Smooth muscle cell (in vitro differentiated cells): ENCODE measurements at regions not wholly inside any gene's neighbourhood (a gene's known extent, or its start where the extent isn't known, plus 50 kb on each side); places are given as distances from the start of the nearest gene placed in this dataset.

Source experiments
- DNase-seq: peaks from one replicate; lab custom pipeline; 2025; ENCODE audit not compliant: unreplicated experiment; lab: John Stamatoyannopoulos, UW
- H2AFZ ChIP-seq: fragments of 200-600 bp; sonication (generic); 2 replicates; pipeline ENCODE4 v1.6.0; 2016; ENCODE audit warnings: antibody characterized with exemption, low read depth, mild to moderate bottlenecking
- H3F3A ChIP-seq: fragments of 200-600 bp; sonication (generic); 2 replicates; pipeline ENCODE4 v1.6.0; 2017; ENCODE audit warnings: antibody characterized with exemption, low read depth
- H3K27ac ChIP-seq: fragments of 200-600 bp; sonication (generic); 2 replicates; pipeline ENCODE4 v1.5.1; 2016; ENCODE audit warnings: low read depth, mild to moderate bottlenecking
- H3K27me3 ChIP-seq: fragments of 200-600 bp; sonication (generic); 2 replicates; pipeline ENCODE4 v1.6.1; 2016; ENCODE audit warnings: low read depth, mild to moderate bottlenecking
- H3K36me3 ChIP-seq: fragments of 200-600 bp; sonication (generic); 2 replicates; pipeline ENCODE4 v1.5.1; 2016; ENCODE audit warnings: low read depth
- H3K4me1 ChIP-seq: fragments of 200-600 bp; sonication (generic); 2 replicates; pipeline ENCODE4 v1.5.1; 2016; ENCODE audit warnings: low read depth
- H3K4me2 ChIP-seq: fragments of 200-600 bp; sonication (generic); 2 replicates; pipeline ENCODE4 v1.6.0; 2016; ENCODE audit warnings: mild to moderate bottlenecking
- H3K4me3 ChIP-seq: fragments of 200-600 bp; sonication (generic); 2 replicates; pipeline ENCODE4 v1.5.1; 2016; ENCODE audit warnings: mild to moderate bottlenecking
- H3K79me2 ChIP-seq: fragments of 200-600 bp; sonication (generic); 2 replicates; pipeline ENCODE4 v1.6.0; 2016; ENCODE audit warnings: low read depth, mild to moderate bottlenecking
- H3K9ac ChIP-seq: fragments of 200-600 bp; sonication (generic); 2 replicates; pipeline ENCODE4 v1.6.0; 2016; ENCODE audit warnings: low read depth
- H3K9me3 ChIP-seq: fragments of 200-600 bp; sonication (generic); replicated peaks from 2 replicates; pipeline ENCODE4 v1.5.1; 2016; ENCODE audit warnings: low read depth
- H4K20me1 ChIP-seq: fragments of 200-600 bp; sonication (generic); 2 replicates; pipeline ENCODE4 v1.6.0; 2016; ENCODE audit warnings: low read depth
- CTCF ChIP-seq: fragments of 200-600 bp; sonication (generic); IDR thresholded peaks from 2 replicates; pipeline ENCODE4 v1.5.1; 2017; ENCODE audit warnings: borderline replicate concordance, mild to moderate bottlenecking, antibody characterized with exemption; ENCODE audit not compliant: insufficient read depth, poor library complexity, severe bottlenecking
- WGBS: methylation state at CpG from one replicate; pipeline ENCODE4 v1.1.7; 2016; ENCODE audit warnings: low lambda C conversion rate; 5-methylcytosine and 5-hydroxymethylcytosine counted together

- TF ChIP-seq CTCF = no peak
- Histone ChIP-seq H3K4me1 (no peaks in the 10 kb centered on the region), H2AFZ (no peak overlapping the region), H4K20me1 (no peaks in the 10 kb centered on the region), H3F3A (no peaks in the 10 kb centered on the region), H3K36me3 (no peaks in the 10 kb centered on the region), H3K79me2 (no peaks in the 10 kb centered on the region), H3K4me2 (no peak overlapping the region), H3K9me3 (no peaks in the 10 kb centered on the region), H3K4me3 (no peak overlapping the region), H3K27ac (no peak overlapping the region), H3K27me3 (no peaks in the 10 kb centered on the region), H3K9ac (no peak overlapping the region)
- WGBS = 94% methylated on average over 6 of the region's 6 CpGs
- no peak for DNase-seq
These were observed 216.3 kb upstream of the ADGRL2 start for GRCh38 chr1:81584398-81584797.

- Histone ChIP-seq H3K4me1 (peaks cover 4% of the 10 kb centered on the region), H4K20me1 (no peaks in the 10 kb centered on the region), H3K27me3 (no peaks in the 10 kb centered on the region), H3K4me3 (no peak overlapping the region), H3F3A (no peaks in the 10 kb centered on the region), H3K4me2 (no peak overlapping the region), H3K36me3 (no peaks in the 10 kb centered on the region), H3K9me3 (no peaks in the 10 kb centered on the region), H3K9ac (no peak overlapping the region), H2AFZ (no peak overlapping the region), H3K79me2 (no peaks in the 10 kb centered on the region), H3K27ac (no peak overlapping the region)
- no peak for DNase-seq
- 67% methylated on average over 4 of the region's 4 CpGs for WGBS
- TF ChIP-seq CTCF = no peak
These were observed 216.9 kb upstream of the ADGRL2 start for GRCh38 chr1:81583878-81584277.

- Histone ChIP-seq H3K4me1 (peaks cover 11% of the 10 kb centered on the region), H2AFZ (no peak overlapping the region), H3K4me3 (no peak overlapping the region), H3K9ac (no peak overlapping the region), H3K36me3 (no peaks in the 10 kb centered on the region), H3K79me2 (no peaks in the 10 kb centered on the region), H3K4me2 (no peak overlapping the region), H3K27me3 (no peaks in the 10 kb centered on the region), H3K27ac (no peak overlapping the region), H4K20me1 (no peaks in the 10 kb centered on the region), H3K9me3 (no peaks in the 10 kb centered on the region), H3F3A (no peaks in the 10 kb centered on the region)
- DNase-seq = no peak
- 46% methylated on average over 2 of the region's 2 CpGs for WGBS
- no peak for TF ChIP-seq CTCF
These were observed 218.2 kb upstream of the ADGRL2 start for GRCh38 chr1:81582467-81582986.

GRCh38 chr1:81578867-81579266, 221.9 kb upstream of the ADGRL2 start:
- H3K79me2 ChIP-seq = no peaks in the 10 kb centered on the region
- no peaks in the 10 kb centered on the region for H3K36me3 ChIP-seq
- H4K20me1 ChIP-seq = no peaks in the 10 kb centered on the region
- H3K4me1 ChIP-seq = peaks cover 12% of the 10 kb centered on the region
- H2AFZ ChIP-seq = no peak overlapping the region
- H3K4me3 ChIP-seq = no peak overlapping the region
- DNase-seq = no peak
- H3K27me3 ChIP-seq = no peaks in the 10 kb centered on the region
- no peaks in the 10 kb centered on the region for H3K9me3 ChIP-seq
- no peak overlapping the region for H3K27ac ChIP-seq
- no peaks in the 10 kb centered on the region for H3F3A ChIP-seq
- H3K4me2 ChIP-seq = no peak overlapping the region
- no peak overlapping the region for H3K9ac ChIP-seq
- TF ChIP-seq CTCF = no peak
